ENCODE measurements at regions not wholly inside any gene's neighbourhood (a gene's known extent, or its start where the extent isn't known, plus 50 kb on each side); places are given as distances from the start of the nearest gene placed in this dataset.

DNA sequence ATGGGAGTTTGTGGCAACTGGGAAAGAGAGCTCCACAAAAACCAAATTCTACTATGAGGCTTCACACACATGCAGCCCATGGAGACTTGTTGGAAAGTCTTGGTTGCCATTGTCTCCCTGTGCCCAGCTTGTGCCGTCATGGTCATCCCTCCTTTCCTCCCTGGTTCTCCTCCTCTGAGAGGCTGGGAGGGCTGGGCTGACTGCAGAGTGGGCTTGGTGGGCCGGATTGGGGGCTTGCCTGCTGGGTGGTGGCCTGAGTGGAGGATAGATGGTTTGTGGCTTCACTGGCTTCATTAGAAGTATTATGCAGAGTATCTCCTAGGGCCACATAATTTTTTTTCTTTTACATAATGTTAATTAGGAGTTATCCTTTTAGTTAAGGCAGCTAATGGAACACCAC is 52.3 kb upstream of the IRX2 start (continued):
- TF ChIP-seq ZNF138 (CRISPR knock-in tag; conservative IDR thresholded peaks at IDR 0.05), result no peak
- TF ChIP-seq, protein P1, sequence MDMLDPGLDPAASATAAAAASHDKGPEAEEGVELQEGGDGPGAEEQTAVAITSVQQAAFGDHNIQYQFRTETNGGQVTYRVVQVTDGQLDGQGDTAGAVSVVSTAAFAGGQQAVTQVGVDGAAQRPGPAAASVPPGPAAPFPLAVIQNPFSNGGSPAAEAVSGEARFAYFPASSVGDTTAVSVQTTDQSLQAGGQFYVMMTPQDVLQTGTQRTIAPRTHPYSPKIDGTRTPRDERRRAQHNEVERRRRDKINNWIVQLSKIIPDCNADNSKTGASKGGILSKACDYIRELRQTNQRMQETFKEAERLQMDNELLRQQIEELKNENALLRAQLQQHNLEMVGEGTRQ (CRISPR knock-in tag; IDR thresholded peaks at IDR 0.05), result no peak
- TF ChIP-seq, protein P2, sequence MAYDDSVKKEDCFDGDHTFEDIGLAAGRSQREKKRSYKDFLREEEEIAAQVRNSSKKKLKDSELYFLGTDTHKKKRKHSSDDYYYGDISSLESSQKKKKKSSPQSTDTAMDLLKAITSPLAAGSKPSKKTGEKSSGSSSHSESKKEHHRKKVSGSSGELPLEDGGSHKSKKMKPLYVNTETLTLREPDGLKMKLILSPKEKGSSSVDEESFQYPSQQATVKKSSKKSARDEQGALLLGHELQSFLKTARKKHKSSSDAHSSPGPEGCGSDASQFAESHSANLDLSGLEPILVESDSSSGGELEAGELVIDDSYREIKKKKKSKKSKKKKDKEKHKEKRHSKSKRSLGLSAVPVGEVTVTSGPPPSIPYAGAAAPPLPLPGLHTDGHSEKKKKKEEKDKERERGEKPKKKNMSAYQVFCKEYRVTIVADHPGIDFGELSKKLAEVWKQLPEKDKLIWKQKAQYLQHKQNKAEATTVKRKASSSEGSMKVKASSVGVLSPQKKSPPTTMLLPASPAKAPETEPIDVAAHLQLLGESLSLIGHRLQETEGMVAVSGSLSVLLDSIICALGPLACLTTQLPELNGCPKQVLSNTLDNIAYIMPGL (CRISPR knock-in tag; IDR thresholded peaks at IDR 0.05), result no peak
- TF ChIP-seq ZNF671 (CRISPR knock-in tag; IDR thresholded peaks at IDR 0.05), result no peak
- no peak for TF ChIP-seq ZNF232 (CRISPR knock-in tag; IDR thresholded peaks at IDR 0.05)
- no peak for TF ChIP-seq NR1H2 (CRISPR knock-in tag; IDR thresholded peaks at IDR 0.05)
- TF ChIP-seq, protein P3, sequence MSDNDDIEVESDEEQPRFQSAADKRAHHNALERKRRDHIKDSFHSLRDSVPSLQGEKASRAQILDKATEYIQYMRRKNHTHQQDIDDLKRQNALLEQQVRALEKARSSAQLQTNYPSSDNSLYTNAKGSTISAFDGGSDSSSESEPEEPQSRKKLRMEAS (CRISPR knock-in tag; IDR thresholded peaks at IDR 0.05), result no peak
- no peak for TF ChIP-seq HMGA2 (CRISPR knock-in tag; IDR thresholded peaks at IDR 0.05)
- TF ChIP-seq, protein P4, sequence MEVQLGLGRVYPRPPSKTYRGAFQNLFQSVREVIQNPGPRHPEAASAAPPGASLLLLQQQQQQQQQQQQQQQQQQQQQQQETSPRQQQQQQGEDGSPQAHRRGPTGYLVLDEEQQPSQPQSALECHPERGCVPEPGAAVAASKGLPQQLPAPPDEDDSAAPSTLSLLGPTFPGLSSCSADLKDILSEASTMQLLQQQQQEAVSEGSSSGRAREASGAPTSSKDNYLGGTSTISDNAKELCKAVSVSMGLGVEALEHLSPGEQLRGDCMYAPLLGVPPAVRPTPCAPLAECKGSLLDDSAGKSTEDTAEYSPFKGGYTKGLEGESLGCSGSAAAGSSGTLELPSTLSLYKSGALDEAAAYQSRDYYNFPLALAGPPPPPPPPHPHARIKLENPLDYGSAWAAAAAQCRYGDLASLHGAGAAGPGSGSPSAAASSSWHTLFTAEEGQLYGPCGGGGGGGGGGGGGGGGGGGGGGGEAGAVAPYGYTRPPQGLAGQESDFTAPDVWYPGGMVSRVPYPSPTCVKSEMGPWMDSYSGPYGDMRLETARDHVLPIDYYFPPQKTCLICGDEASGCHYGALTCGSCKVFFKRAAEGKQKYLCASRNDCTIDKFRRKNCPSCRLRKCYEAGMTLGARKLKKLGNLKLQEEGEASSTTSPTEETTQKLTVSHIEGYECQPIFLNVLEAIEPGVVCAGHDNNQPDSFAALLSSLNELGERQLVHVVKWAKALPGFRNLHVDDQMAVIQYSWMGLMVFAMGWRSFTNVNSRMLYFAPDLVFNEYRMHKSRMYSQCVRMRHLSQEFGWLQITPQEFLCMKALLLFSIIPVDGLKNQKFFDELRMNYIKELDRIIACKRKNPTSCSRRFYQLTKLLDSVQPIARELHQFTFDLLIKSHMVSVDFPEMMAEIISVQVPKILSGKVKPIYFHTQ (CRISPR knock-in tag; IDR thresholded peaks at IDR 0.05), result no peak

DNA sequence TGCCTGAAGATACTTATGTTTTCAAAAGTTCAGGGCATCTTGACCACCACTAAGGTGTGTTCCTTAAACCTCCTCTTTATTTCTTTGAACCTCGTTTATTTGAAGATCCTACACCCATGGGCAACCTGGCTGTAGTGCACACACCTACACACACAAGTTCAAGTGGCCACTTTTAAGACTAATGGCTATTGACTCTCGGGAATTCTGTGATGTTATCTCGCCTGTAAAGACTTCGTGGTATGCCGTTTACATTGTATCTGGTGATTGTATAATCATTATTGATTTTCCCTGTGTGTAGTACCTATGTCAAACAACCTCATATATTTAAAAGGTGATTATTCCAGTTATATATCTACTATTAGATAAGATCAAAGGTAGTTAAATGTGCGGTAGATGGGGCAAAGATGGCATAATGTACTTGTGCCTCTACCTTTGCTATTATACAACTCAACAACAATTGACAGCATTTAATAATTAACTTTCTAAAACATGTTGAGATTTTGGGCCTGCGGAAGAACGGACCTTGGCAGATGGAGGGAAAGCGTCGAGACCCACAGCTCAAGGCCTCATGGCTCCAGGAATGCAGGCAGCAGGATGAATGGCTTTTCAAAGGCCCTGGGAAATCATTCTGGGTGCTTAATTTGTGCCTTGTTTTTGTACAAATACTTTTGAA is 51.4 kb upstream of the IRX2 start:
- TF ChIP-seq, protein P5, sequence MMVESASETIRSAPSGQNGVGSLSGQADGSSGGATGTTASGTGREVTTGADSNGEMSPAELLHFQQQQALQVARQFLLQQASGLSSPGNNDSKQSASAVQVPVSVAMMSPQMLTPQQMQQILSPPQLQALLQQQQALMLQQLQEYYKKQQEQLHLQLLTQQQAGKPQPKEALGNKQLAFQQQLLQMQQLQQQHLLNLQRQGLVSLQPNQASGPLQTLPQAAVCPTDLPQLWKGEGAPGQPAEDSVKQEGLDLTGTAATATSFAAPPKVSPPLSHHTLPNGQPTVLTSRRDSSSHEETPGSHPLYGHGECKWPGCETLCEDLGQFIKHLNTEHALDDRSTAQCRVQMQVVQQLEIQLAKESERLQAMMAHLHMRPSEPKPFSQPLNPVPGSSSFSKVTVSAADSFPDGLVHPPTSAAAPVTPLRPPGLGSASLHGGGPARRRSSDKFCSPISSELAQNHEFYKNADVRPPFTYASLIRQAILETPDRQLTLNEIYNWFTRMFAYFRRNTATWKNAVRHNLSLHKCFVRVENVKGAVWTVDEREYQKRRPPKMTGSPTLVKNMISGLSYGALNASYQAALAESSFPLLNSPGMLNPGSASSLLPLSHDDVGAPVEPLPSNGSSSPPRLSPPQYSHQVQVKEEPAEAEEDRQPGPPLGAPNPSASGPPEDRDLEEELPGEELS (CRISPR knock-in tag; IDR thresholded peaks at IDR 0.05), result no peak
- TF ChIP-seq, protein P6, sequence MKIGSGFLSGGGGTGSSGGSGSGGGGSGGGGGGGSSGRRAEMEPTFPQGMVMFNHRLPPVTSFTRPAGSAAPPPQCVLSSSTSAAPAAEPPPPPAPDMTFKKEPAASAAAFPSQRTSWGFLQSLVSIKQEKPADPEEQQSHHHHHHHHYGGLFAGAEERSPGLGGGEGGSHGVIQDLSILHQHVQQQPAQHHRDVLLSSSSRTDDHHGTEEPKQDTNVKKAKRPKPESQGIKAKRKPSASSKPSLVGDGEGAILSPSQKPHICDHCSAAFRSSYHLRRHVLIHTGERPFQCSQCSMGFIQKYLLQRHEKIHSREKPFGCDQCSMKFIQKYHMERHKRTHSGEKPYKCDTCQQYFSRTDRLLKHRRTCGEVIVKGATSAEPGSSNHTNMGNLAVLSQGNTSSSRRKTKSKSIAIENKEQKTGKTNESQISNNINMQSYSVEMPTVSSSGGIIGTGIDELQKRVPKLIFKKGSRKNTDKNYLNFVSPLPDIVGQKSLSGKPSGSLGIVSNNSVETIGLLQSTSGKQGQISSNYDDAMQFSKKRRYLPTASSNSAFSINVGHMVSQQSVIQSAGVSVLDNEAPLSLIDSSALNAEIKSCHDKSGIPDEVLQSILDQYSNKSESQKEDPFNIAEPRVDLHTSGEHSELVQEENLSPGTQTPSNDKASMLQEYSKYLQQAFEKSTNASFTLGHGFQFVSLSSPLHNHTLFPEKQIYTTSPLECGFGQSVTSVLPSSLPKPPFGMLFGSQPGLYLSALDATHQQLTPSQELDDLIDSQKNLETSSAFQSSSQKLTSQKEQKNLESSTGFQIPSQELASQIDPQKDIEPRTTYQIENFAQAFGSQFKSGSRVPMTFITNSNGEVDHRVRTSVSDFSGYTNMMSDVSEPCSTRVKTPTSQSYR (CRISPR knock-in tag; IDR thresholded peaks at IDR 0.05), result no peak
- TF ChIP-seq, protein P7, sequence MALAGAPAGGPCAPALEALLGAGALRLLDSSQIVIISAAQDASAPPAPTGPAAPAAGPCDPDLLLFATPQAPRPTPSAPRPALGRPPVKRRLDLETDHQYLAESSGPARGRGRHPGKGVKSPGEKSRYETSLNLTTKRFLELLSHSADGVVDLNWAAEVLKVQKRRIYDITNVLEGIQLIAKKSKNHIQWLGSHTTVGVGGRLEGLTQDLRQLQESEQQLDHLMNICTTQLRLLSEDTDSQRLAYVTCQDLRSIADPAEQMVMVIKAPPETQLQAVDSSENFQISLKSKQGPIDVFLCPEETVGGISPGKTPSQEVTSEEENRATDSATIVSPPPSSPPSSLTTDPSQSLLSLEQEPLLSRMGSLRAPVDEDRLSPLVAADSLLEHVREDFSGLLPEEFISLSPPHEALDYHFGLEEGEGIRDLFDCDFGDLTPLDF (CRISPR knock-in tag; IDR thresholded peaks at IDR 0.05), result no peak
- ChIA-PET POLR2A (no interaction called here), CTCF (interaction anchor here (1.1 to 3.1 kb wide), 2 partner anchors 11 to 46 kb away, joined by 5 to 14 read pairs; no protein-coding TSS in a partner anchor)
- DNase-seq (ENCODE audit: low spot score) (no peak), ATAC-seq (no peak)
- no peaks in the 10 kb centered on the region for H3K27me3 Mint-ChIP-seq (ENCODE audit: low read depth)
- no peak overlapping the region for H3K4me3 Mint-ChIP-seq
- H3K36me3 Mint-ChIP-seq, result no peaks in the 10 kb centered on the region
- H3K4me1 Mint-ChIP-seq, result 0 out of 2 replicates have a peak, but pooled peaks cover 3% of the 10 kb centered on the region
- H3K9me3 Mint-ChIP-seq, result peaks cover 6% of the 10 kb centered on the region
- no peak overlapping the region for H3K27ac Mint-ChIP-seq

Data from WTC11 (cell line).